Myocyte (in vitro differentiated cells): ENCODE measurements at regions not wholly inside any gene's neighbourhood (a gene's known extent, or its start where the extent isn't known, plus 50 kb on each side); places are given as distances from the start of the nearest gene placed in this dataset.

Source experiments
- DNase-seq: peaks from one replicate; pipeline ENCODE4 v3.0.0-alpha.2; 2012; ENCODE audit warnings: low read depth

GRCh38 chr12:97923546-97923945, 460.9 kb downstream of the RMST start:
- DNase-seq, result no peak

DNA sequence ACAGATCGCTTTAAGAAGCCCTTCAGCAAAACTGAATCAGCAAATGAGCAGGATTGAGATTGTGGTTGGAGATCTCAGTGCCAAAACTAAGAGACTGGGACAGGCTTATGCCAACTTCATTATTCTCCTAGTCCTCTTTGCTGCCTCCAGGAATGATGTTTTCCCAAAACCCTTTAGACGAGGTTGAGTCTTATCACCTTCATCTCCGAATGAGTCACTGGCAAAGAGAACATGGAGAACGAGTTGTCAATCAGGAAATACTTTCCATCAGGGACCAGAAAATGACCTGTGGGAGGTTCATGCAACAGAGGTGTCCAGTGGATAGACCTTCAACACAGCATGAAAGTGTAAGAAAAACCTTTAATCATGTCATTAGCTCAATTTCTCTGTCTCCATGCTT, 461.5 kb downstream of the RMST start:
- DNase-seq, result no peak

GRCh38 chr12:97927977-97928376, 465.4 kb downstream of the RMST start:
- DNase-seq, result no peak

- no peak for DNase-seq
Observed at GRCh38 chr12:97936165-97936564, 473.6 kb downstream of the RMST start.

- DNase-seq, result no peak
Observed at GRCh38 chr12:97938031-97938430, 475.4 kb downstream of the RMST start.

- no peak for DNase-seq
Observed at GRCh38 chr12:97939156-97939555, 476.6 kb downstream of the RMST start.

- no peak for DNase-seq
Observed at GRCh38 chr12:97940105-97940504, 477.5 kb downstream of the RMST start.

GRCh38 chr12:97940629-97941028, 478.0 kb downstream of the RMST start:
- no peak for DNase-seq

DNA sequence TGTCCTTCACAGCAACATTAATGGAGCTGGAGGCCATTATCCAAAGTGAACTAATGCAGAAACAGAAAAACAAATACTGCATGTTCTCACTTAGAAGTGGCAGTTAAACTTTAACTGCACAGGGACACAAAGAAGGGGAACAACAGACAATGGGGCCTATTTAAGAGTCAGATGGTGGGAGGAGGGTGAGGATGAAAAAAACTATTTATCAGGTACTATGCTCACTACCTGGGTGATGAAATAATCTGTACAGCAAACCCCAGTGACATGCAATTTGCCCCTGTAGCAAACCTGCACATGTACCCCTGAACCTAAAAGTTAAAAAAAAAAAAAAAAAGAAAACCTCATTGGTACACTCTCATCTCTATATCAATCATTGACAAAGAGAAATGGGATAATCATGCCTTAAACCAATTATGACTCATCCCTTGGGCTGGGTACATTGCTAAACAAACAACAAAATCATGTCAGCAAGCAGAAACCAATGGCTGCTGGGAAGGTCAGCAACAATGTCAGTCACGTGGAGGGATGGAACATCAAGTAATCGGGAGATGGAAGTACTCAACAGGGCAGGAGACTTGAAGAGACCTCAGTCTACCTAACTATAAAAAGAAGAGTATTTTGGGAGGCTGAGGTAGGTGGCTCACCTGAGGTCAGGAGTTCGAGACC, 479.2 kb downstream of the RMST start:
- no peak for DNase-seq

- DNase-seq, result no peak
Observed at GRCh38 chr12:97943359-97943758, 480.8 kb downstream of the RMST start.

- DNase-seq, result no peak
Observed at GRCh38 chr12:97944576-97944975, 482.0 kb downstream of the RMST start.

DNA sequence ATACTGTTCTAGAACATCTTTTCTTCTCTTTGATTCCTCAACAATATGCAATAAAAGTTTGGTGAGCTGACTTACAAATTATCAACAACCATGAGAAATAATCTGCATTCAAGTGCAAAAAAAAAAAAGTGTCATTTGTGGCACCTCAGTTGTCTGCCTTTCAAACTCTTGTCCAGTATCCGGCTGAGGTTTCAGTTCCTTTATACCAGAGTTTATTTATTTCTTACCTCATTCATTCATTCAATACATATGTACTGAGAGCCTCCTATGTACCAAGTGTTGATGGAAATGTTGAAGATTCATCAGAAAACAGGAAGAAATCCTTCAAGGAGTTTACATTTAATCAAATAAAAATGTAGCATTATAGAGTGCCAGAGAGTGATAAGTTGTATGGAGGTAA, 484.1 kb downstream of the RMST start:
- DNase-seq, result no peak

GRCh38 chr12:97948591-97948990, 486.0 kb downstream of the RMST start:
- DNase-seq, result no peak

GRCh38 chr12:97951239-97951638, 488.6 kb downstream of the RMST start:
- DNase-seq, result no peak

GRCh38 chr12:97951717-97952116, 489.1 kb downstream of the RMST start:
- no peak for DNase-seq

DNA sequence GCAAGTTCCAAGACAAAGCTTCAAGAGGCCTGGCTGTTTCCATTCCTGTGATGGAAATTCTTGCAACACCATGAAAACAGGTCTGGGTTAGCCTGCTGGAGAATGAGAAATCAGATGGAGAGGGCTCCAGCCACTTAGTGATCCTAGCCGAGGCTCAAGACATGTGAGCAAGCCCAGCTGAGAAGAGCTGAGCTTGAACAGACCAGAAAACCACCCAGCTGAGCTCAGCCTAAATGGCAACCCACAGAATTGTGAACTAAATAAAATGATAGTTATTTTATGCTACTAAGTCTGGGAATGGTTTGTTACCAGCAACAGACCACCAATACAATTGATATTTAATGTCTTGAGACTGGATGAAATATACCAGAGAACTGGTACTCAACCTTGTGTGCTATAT, 494.5 kb downstream of the RMST start:
- no peak for DNase-seq

DNA sequence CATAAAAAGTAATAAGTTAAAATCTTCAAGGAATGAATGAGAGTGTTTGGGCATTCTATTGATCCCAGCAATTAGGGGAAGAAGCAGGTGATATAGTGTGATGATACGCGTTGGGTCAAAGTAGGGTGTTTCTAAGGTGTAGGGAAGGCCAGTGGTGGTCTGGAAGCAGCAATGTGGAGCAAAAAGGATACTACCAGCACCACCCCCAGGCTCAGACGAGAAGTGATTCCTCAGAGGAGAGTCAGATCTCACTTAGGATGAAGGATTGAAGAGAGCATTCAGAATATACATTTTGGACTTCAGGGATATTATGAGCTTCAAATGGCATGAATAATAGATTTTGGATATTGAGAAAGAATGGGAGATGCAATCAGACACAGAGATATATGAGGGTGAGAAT, 497.6 kb downstream of the RMST start:
- DNase-seq, result no peak

DNA sequence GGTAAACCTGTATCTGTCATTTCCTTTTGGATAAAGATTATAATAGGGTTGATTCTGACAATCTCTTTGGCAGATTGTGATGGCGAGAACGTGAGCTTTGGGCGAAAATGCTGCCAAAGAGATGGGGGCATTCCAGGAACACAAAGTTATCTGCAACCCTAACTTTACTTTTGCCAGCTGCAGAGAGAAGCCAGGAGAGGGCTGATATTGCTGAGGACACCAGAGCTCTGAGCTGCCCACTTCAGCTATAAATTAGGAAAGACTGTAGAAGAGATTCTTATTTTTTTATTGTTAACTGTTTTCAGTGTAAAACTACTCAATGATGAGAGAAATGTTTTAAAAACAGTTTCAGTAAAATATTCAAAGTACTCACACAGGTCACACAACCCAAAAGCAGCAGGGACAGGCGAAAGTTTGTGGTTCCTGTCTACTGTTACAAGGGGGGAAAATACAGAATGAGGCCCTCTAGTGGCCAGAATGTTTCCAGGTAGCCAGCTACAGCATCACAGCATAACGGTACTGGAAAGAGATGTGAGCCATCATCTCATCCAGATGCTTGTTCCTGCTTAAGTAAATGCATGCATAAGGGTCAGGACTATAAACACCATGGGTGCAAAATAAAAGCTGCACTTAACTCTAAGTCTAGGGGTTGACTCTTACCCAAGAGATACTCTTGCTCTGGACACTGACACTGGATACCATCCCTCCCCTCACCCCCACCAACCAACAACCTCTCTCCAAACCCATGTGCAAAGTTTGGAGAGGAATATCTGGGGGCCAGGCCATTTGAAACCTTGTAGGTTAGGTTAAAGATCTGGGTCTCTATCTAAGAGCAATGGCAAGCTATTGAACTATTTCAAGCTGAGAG, 498.4 kb downstream of the RMST start:
- DNase-seq, result no peak

DNA sequence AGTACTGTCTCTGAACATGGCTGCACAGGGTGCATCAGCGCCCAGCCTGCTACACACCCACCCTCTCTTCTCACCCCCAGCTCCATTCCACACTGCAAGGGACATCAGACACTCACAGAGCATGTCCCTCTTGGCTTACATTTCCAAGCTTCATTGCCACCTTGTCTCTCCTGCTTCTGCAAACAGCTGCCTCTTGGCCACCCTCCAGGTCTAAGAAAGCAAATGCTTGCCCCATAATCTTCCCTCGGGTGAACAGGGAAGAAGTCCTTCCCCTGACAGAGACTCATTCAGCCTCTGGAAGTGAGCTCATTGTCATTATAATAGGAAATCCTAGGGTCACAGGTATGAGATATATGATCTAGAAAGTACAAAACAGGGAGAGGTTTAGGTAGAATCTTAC, 505.2 kb downstream of the RMST start:
- no peak for DNase-seq

DNA sequence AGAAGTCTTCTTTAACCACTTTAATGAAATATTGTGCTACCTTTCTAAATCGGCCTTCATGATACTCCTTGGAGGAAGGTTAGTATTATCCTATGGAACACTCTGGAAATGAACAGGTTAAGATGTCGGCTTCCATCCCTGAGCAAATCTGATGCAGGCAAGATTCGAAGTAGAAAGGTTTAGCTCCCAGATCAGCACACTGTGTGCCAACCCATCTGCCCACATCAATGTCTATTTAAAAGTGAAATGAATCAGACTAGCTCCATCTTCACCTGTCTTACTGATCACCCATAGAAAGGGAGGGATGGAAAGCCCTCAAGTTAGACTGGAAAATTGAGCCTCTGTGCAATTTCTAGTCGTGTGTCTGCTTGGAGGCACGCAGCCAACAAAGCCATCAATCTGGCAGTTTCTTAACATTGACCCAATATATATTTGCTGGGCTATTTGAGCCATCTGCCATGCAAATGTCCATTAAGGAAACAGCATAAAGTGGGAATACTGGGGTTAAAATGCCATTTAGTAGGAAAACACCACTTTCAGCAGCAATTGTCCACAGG, 506.1 kb downstream of the RMST start:
- DNase-seq, result no peak

DNA sequence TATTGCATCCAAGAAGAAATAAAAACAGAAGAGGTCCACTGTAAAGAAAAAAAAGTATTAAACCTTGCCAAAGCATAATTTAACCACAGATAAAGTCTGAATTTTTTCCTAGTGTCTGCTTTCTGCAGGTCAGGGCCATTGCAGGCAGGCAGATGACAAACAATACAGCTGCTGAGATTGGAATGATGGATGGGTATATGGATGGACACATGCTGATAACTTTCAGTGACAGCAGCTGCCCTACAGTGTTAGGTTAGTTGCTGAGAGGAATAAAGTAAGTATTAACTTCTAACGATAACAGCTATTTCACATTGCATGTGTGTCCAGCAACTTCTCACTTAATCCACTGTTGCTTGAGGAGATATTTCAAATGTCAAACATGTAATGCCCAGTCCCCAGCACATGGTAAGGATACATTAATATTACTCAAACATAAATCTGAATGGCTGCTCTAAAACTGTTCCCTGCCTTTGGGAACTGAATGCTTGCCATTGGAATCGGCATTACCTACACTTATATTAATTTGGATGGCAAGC, 515.3 kb downstream of the RMST start:
- no peak for DNase-seq

DNA sequence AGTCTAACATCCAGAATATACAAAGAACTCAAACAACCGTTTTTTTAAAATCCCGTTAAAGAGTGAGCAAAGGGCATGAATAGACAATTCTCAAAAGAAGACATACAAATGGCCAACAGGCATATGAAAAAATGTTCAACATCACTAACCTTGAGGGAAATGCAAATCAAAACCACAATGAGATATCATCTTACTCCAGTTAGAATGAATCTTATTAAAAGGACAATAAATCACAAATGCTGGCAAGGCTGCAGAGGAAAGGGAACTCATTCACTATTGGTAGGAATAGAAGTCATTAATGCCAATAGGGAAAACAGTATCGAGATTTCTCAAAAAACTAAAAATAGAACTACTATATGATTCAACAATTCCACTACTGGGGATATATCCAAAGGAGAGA, 520.1 kb downstream of the RMST start:
- no peak for DNase-seq
